ENCODE measurements at regions not wholly inside any gene's neighbourhood (a gene's known extent, or its start where the extent isn't known, plus 50 kb on each side); places are given as distances from the start of the nearest gene placed in this dataset.

DNA sequence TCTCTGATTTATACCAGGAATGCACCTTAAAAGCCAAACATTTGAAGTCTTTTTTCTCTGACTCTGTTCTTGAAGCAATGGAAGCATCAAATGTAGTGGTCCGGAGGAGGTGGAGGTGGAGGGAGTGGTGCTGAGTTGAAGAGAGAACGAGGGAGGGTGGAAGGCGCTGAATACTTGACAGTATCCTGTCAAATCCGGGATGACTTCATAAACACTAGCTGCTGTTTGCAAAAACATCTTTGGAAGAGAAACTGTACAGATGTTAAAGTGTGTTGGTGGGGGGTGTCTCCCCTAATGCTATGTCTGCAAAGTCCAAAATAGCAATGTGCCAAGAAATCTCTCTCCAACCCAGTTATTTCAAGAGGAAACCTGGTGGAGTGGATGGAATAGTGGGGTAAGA is 328.5 kb upstream of the AUTS2 start:
- Histone ChIP-seq H3K4me2 (no peak overlapping the region), H2AFZ (ENCODE audit: low read depth) (no peak overlapping the region), H3K79me2 (ENCODE audit: insufficient read depth, low read depth) (no peaks in the 10 kb centered on the region), H3K27me3 (ENCODE audit: insufficient read depth, low read depth) (no peaks in the 10 kb centered on the region), H3K4me1 (ENCODE audit: low read depth, poor library complexity, severe bottlenecking) (no peaks in the 10 kb centered on the region), H3K9ac (no peak overlapping the region), H3K4me3 (IDR thresholded peaks at IDR 0.05; ENCODE audit: insufficient read depth, low read depth, low read length) (no peak overlapping the region), H4K20me1 (ENCODE audit: insufficient read depth) (no peaks in the 10 kb centered on the region), H3K36me3 (ENCODE audit: insufficient read depth) (no peaks in the 10 kb centered on the region), H3K27ac (no peak overlapping the region)
- TF ChIP-seq, protein P1, sequence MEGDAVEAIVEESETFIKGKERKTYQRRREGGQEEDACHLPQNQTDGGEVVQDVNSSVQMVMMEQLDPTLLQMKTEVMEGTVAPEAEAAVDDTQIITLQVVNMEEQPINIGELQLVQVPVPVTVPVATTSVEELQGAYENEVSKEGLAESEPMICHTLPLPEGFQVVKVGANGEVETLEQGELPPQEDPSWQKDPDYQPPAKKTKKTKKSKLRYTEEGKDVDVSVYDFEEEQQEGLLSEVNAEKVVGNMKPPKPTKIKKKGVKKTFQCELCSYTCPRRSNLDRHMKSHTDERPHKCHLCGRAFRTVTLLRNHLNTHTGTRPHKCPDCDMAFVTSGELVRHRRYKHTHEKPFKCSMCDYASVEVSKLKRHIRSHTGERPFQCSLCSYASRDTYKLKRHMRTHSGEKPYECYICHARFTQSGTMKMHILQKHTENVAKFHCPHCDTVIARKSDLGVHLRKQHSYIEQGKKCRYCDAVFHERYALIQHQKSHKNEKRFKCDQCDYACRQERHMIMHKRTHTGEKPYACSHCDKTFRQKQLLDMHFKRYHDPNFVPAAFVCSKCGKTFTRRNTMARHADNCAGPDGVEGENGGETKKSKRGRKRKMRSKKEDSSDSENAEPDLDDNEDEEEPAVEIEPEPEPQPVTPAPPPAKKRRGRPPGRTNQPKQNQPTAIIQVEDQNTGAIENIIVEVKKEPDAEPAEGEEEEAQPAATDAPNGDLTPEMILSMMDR (conservative IDR thresholded peaks at IDR 0.05; ENCODE audit: low read depth, low read length), result no peak

DNA sequence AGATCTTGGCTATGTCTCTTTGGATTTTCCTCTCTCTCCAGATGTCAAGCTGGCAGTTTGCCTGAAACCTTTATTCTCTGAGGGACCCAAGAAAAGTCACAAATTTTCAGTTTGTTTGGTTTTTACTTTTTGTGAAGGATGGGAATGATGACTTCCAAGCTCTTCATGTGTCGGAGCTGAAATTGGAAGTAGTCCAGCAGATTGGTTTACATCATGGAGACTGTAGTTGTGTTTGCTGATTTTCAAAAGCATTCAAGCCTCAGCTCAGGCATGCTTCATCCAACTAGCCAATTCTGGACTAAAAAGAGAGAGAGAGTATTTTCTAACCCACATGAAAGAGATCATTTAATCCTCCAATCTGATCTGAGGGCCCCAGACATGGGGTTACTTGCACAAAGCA is 326.2 kb upstream of the AUTS2 start:
- Histone ChIP-seq H3K79me2 (ENCODE audit: insufficient read depth, low read depth) (no peaks in the 10 kb centered on the region), H2AFZ (ENCODE audit: low read depth) (no peak overlapping the region), H3K4me2 (no peak overlapping the region), H3K4me3 (IDR thresholded peaks at IDR 0.05; ENCODE audit: insufficient read depth, low read depth, low read length) (no peak overlapping the region), H3K27me3 (ENCODE audit: insufficient read depth, low read depth) (no peaks in the 10 kb centered on the region), H3K27ac (no peak overlapping the region), H3K4me1 (ENCODE audit: low read depth, poor library complexity, severe bottlenecking) (no peaks in the 10 kb centered on the region), H3K36me3 (ENCODE audit: insufficient read depth) (no peaks in the 10 kb centered on the region), H3K9ac (no peak overlapping the region), H4K20me1 (ENCODE audit: insufficient read depth) (no peaks in the 10 kb centered on the region)
- TF ChIP-seq, protein P1 (conservative IDR thresholded peaks at IDR 0.05; ENCODE audit: low read depth, low read length), result no peak

DNA sequence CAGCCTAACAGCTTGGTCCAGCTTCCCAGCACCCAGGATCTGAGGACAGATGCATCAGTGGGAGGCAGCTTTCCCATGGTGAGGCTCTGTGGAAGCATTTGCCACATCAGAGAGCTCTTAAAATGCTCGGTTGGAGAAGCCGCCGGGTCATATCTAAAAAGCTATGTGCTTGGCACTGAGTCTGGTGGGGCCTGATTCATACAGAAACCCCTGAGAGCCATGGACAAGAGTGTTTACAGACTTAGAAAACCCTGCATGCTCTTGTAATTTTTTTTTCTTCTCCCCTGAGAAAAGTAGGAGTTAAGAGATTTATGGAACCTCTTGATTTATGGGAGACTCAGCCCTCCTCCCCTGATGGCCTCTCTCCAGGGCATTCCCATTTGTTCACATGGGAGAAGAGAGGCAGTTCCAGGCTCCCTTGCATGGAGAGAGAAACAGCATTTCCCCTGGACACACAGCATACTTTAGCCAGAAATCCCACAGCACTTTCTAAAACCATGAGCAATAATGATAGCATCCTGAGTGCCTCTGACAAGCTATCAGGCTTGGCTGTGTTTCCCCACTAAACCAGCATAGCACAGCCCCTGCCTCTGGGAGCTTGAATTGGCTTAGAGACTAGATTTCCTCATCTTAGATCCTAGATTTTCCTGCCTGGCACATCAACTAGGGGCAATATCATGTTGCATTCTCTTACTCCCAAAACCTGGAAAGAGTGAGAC is 322.1 kb upstream of the AUTS2 start:
- H3K4me2 ChIP-seq, result no peak overlapping the region
- no peak overlapping the region for H3K4me3 ChIP-seq (IDR thresholded peaks at IDR 0.05; ENCODE audit: insufficient read depth, low read depth, low read length)
- H3K9ac ChIP-seq, result no peak overlapping the region
- no peaks in the 10 kb centered on the region for H3K4me1 ChIP-seq (ENCODE audit: low read depth, poor library complexity, severe bottlenecking)
- H3K27ac ChIP-seq, result no peak overlapping the region
- H4K20me1 ChIP-seq (ENCODE audit: insufficient read depth), result no peaks in the 10 kb centered on the region
- no peaks in the 10 kb centered on the region for H3K79me2 ChIP-seq (ENCODE audit: insufficient read depth, low read depth)
- H2AFZ ChIP-seq (ENCODE audit: low read depth), result no peak overlapping the region
- TF ChIP-seq, protein P1 (conservative IDR thresholded peaks at IDR 0.05; ENCODE audit: low read depth, low read length), result no peak
- no peaks in the 10 kb centered on the region for H3K36me3 ChIP-seq (ENCODE audit: insufficient read depth)
- H3K27me3 ChIP-seq (ENCODE audit: insufficient read depth, low read depth), result no peaks in the 10 kb centered on the region

DNA sequence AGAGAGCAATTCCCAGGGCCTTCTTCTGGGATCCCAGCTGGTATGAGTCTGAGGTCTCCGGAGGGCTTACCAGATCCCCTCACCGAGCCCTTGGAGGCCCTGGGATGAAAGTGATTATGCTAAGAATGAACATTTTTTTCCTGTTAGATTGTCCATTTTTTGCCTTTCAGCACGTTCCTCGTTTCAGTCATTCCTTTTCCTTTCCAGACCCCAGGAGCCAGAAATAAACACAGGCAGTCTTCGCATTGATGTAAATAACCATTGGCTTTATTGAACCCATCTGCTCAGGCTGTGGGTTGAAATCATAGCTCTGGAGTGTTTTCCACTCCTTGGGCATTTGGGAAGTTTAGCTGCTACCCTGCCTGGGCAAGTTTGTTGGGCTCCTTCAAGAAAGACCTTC is 320.9 kb upstream of the AUTS2 start:
- H4K20me1 ChIP-seq (ENCODE audit: insufficient read depth), result no peaks in the 10 kb centered on the region
- H3K79me2 ChIP-seq (ENCODE audit: insufficient read depth, low read depth), result no peaks in the 10 kb centered on the region
- TF ChIP-seq, protein P1 (conservative IDR thresholded peaks at IDR 0.05; ENCODE audit: low read depth, low read length), result no peak
- H3K27me3 ChIP-seq (ENCODE audit: insufficient read depth, low read depth), result no peaks in the 10 kb centered on the region
- H2AFZ ChIP-seq (ENCODE audit: low read depth), result no peak overlapping the region
- no peaks in the 10 kb centered on the region for H3K4me1 ChIP-seq (ENCODE audit: low read depth, poor library complexity, severe bottlenecking)
- no peak overlapping the region for H3K4me2 ChIP-seq
- H3K9ac ChIP-seq, result no peak overlapping the region
- no peaks in the 10 kb centered on the region for H3K36me3 ChIP-seq (ENCODE audit: insufficient read depth)
- no peak overlapping the region for H3K27ac ChIP-seq
- no peak overlapping the region for H3K4me3 ChIP-seq (IDR thresholded peaks at IDR 0.05; ENCODE audit: insufficient read depth, low read depth, low read length)
